B cell (primary cell): ENCODE measurements at regions not wholly inside any gene's neighbourhood (a gene's known extent, or its start where the extent isn't known, plus 50 kb on each side); places are given as distances from the start of the nearest gene placed in this dataset.
"Not testable (repeated sequence)": the region's sequence is repeated elsewhere in the genome, so short reads cannot be mapped to it uniquely, and the experiment has no call there.

ENCODE experiments used
- ATAC-seq: fragments of 200-7000 bp; cut with Tn5 transposase; one replicate; pipeline ENCODE4 v1.10.0; 2021; ENCODE audit warnings: low read depth, mild to moderate bottlenecking, moderate number of reproducible peaks, moderate library complexity
- CTCF ChIA-PET: fragments of 350-600 bp; sonication (Branson Sonifier 250); formaldehyde crosslinking; loops from one replicate; lab custom pipeline; 2021; ENCODE audit warnings: antibody characterized with exemption, inconsistent platforms; lab: Charles Lee
- POLR2A ChIA-PET: fragments of 350-600 bp; sonication (Branson Sonifier 250); formaldehyde crosslinking; loops from one replicate; lab custom pipeline; 2021; ENCODE audit warnings: antibody characterized with exemption; lab: Charles Lee
- DNase-seq: peaks from one replicate; pipeline ENCODE4 v3.0.0; 2013
- H2AFZ ChIP-seq: 2 replicates; pipeline ENCODE4 v1.6.1; 2012; ENCODE audit warnings: mild to moderate bottlenecking, low read depth, low read length; ENCODE audit not compliant: insufficient read depth, poor library complexity, severe bottlenecking
- H3K27ac ChIP-seq, 2 donors: 1 replicate in 1 of 2; 2 replicates in 1 of 2; pipeline ENCODE4 v1.5.1; 2012 to 2013; ENCODE audit warnings: low read length in 2 of 2, mild to moderate bottlenecking in 2 of 2, moderate library complexity in 1 of 2
- H3K27me3 ChIP-seq, 4 experiments: fragments of 200-600 bp in 1 of 4; sonication (generic) in 1 of 4; replicated peaks in 1 of 4; 1 replicate in 2 of 4; 2 replicates in 2 of 4; pipeline versions ENCODE4 v1.6.1 to v1.7.0; 2013 to 2016; ENCODE audit warnings: low read length in 3 of 4, mild to moderate bottlenecking in 2 of 4, mixed read lengths in 1 of 4, moderate library complexity in 1 of 4; ENCODE audit not compliant: insufficient read depth in 4 of 4, control insufficient read depth in 3 of 4; ENCODE audit errors: control extremely low read depth in 1 of 4
- H3K36me3 ChIP-seq, 2 experiments: replicated peaks in 1 of 2; 1 replicate in 1 of 2; 2 replicates in 1 of 2; pipeline versions ENCODE4 v1.6.1 to v1.7.1; 2013; ENCODE audit warnings: low read length in 1 of 2; ENCODE audit not compliant: insufficient read depth in 2 of 2, control insufficient read depth in 1 of 2; ENCODE audit errors: control extremely low read depth in 1 of 2, extremely low read depth in 1 of 2
- H3K4me1 ChIP-seq, 2 donors: fragments of 200-600 bp in 1 of 2; sonication (generic) in 1 of 2; 1 replicate in 1 of 2; 2 replicates in 1 of 2; pipeline versions ENCODE4 v1.5.1 to v1.6.1; 2013 to 2017; ENCODE audit warnings: low read length in 2 of 2; ENCODE audit not compliant: control insufficient read depth in 2 of 2, insufficient read depth in 2 of 2
- H3K4me2 ChIP-seq: replicated peaks from 2 replicates; pipeline ENCODE3; 2012; ENCODE audit warnings: mild to moderate bottlenecking, low read depth, low read length; ENCODE audit not compliant: poor library complexity, severe bottlenecking
- H3K4me3 ChIP-seq, 5 experiments: fragments of 200-600 bp in 1 of 5; sonication (generic) in 1 of 5; 1 replicate in 3 of 5; 2 replicates in 2 of 5; pipeline versions ENCODE4 v1.5.1 to v1.7.0; 2011 to 2016; ENCODE audit warnings: low read length in 4 of 5, mild to moderate bottlenecking in 4 of 5, low read depth in 2 of 5, control low read depth in 1 of 5, moderate library complexity in 1 of 5; ENCODE audit not compliant: insufficient read depth in 1 of 5; ENCODE audit errors: control extremely low read depth in 1 of 5, extremely low read depth in 1 of 5
- H3K79me2 ChIP-seq: fragments of 200-600 bp; sonication (generic); one replicate; pipeline ENCODE4 v1.6.0; 2016; ENCODE audit warnings: low read length; ENCODE audit not compliant: control insufficient read depth, insufficient read depth
- H3K9ac ChIP-seq: fragments of 200-600 bp; sonication (generic); 2 replicates; pipeline ENCODE4 v1.6.1; 2017; ENCODE audit warnings: mild to moderate bottlenecking, low read length, moderate library complexity
- H3K9me3 ChIP-seq, 3 donors: one replicate each; pipeline versions ENCODE4 v1.6.1 to v1.7.1; 2013; ENCODE audit warnings: low read length in 2 of 3; ENCODE audit not compliant: control insufficient read depth in 2 of 3, insufficient read depth in 1 of 3; ENCODE audit errors: control extremely low read depth in 1 of 3
- H4K20me1 ChIP-seq: 2 replicates; pipeline ENCODE4 v1.6.0; 2012; ENCODE audit warnings: mild to moderate bottlenecking, low read length; ENCODE audit not compliant: insufficient read depth, control insufficient read depth, poor library complexity, severe bottlenecking
- H3K27ac Mint-ChIP-seq: one replicate; pipeline ENCODE4 v1.8.0; 2021; ENCODE audit warnings: mixed read lengths
- H3K27me3 Mint-ChIP-seq: one replicate; pipeline ENCODE4 v1.8.0; 2021; ENCODE audit warnings: mixed read lengths
- H3K4me1 Mint-ChIP-seq: one replicate; pipeline ENCODE4 v1.8.0; 2021; ENCODE audit warnings: mixed read lengths
- H3K4me3 Mint-ChIP-seq: one replicate; pipeline ENCODE4 v1.8.0; 2021; ENCODE audit warnings: mixed read lengths
- H3K9me3 Mint-ChIP-seq: one replicate; pipeline ENCODE4 v1.8.0; 2022; ENCODE audit warnings: mixed read lengths; ENCODE audit not compliant: insufficient read depth
- CTCF ChIP-seq: fragments of 200-600 bp; IDR thresholded peaks from one replicate; pipeline ENCODE4 v1.8.0; 2022; ENCODE audit warnings: antibody characterized with exemption, mild to moderate bottlenecking
- EZH2 ChIP-seq: IDR thresholded peaks from 2 replicates; pipeline ENCODE4 v1.6.1; 2012; ENCODE audit warnings: borderline replicate concordance, low read depth, mild to moderate bottlenecking, moderate library complexity, low read length; ENCODE audit not compliant: insufficient read depth, poor library complexity, severe bottlenecking
- WGBS: methylation state at CpG from one replicate; pipeline ENCODE4 v1.1.5; 2013; ENCODE audit warnings: missing lambda C conversion rate; ENCODE audit not compliant: insufficient coverage; 5-methylcytosine and 5-hydroxymethylcytosine counted together
- intact Hi-C: fragments of 100-400 bp; cut with micrococcal nuclease; formaldehyde crosslinking; loops from one replicate; pipeline ENCODE4 v1.10.0; 2022

- intact Hi-C loops: no loop called here
- no peak for ATAC-seq
- TF ChIP-seq EZH2: no peak
- TF ChIP-seq CTCF: no peak
- Mint-ChIP-seq H3K27me3 (peaks cover 3% of the 10 kb centered on the region), H3K4me3 (no peak overlapping the region), H3K4me1 (no peaks in the 10 kb centered on the region), H3K9me3 (no peaks in the 10 kb centered on the region), H3K27ac (no peak overlapping the region)
- H3K36me3 ChIP-seq: no peaks in the 10 kb centered on the region
- WGBS: 37% methylated on average over 3 of the region's 4 CpGs
- CTCF ChIA-PET: no interaction called here
- POLR2A ChIA-PET: no interaction called here
- H3K4me3 ChIP-seq: no peak overlapping the region
- no peaks in the 10 kb centered on the region for H3K79me2 ChIP-seq
- H3K9ac ChIP-seq: no peak overlapping the region
- no peaks in the 10 kb centered on the region for H4K20me1 ChIP-seq
- H3K4me1 ChIP-seq: no peaks in the 10 kb centered on the region
- no peaks in the 10 kb centered on the region for H3K27me3 ChIP-seq
- no peak for DNase-seq
- no peak overlapping the region for H3K27ac ChIP-seq
- H2AFZ ChIP-seq: no peak overlapping the region
- H3K9me3 ChIP-seq: no peaks in the 10 kb centered on the region
- no peak overlapping the region for H3K4me2 ChIP-seq
Measured at GRCh38 chr4:13922873-13923645, 295.5 kb upstream of the BOD1L1 start.

- H3K36me3 ChIP-seq, H3K79me2 ChIP-seq, H3K4me2 ChIP-seq, H3K27me3 Mint-ChIP-seq, H4K20me1 ChIP-seq, H3K4me3 ChIP-seq, H3K4me1 Mint-ChIP-seq, ATAC-seq, POLR2A ChIA-PET, DNase-seq, H3K9ac ChIP-seq, H2AFZ ChIP-seq, H3K27ac ChIP-seq, H3K4me3 Mint-ChIP-seq, H3K27me3 ChIP-seq, intact Hi-C loops, H3K4me1 ChIP-seq, H3K27ac Mint-ChIP-seq, H3K9me3 ChIP-seq, H3K9me3 Mint-ChIP-seq: not testable (repeated sequence)
- CTCF ChIA-PET: interaction anchor here (0.6 kb wide), 1 partner anchor 17 kb away, joined by 3 read pairs; no protein-coding TSS in a partner anchor
- WGBS: no CpG with 5 or more reads among the region's 1 CpG
Measured at GRCh38 chr4:13924900-13925299, 297.4 kb upstream of the BOD1L1 start.
